Neural cell (in vitro differentiated cells): ENCODE measurements at regions not wholly inside any gene's neighbourhood (a gene's known extent, or its start where the extent isn't known, plus 50 kb on each side); places are given as distances from the start of the nearest gene placed in this dataset.

Experiments used
- H2AFZ ChIP-seq: fragments of 200-600, 300-800 bp; sonication (generic), shearing (Covaris generic); 2 replicates; pipeline ENCODE4 v1.6.0; 2014; ENCODE audit warnings: low read depth, mild to moderate bottlenecking, antibody characterized with exemption, low read length, moderate library complexity
- H3F3A ChIP-seq: fragments of 200-600 bp; shearing (Covaris generic); 2 replicates; pipeline ENCODE4 v1.6.1; 2016; ENCODE audit warnings: mild to moderate bottlenecking, moderate library complexity, mixed read lengths, antibody characterized with exemption, low read length; ENCODE audit not compliant: insufficient read depth, poor library complexity, severe bottlenecking
- H3K27ac ChIP-seq: fragments of 200-600, 300-800 bp; sonication (generic), shearing (Covaris generic); 2 replicates; pipeline ENCODE4 v1.5.1; 2014; ENCODE audit warnings: mild to moderate bottlenecking, low read length, moderate library complexity
- H3K27me3 ChIP-seq: fragments of 300-800, 200-600 bp; sonication (generic), shearing (Covaris generic); 2 replicates; pipeline ENCODE4 v1.6.0; 2014; ENCODE audit warnings: mild to moderate bottlenecking, low read depth, low read length, moderate library complexity; ENCODE audit not compliant: insufficient read depth
- H3K36me3 ChIP-seq: fragments of 300-800, 200-600 bp; sonication (generic), shearing (Covaris generic); 2 replicates; pipeline ENCODE4 v1.5.1; 2014; ENCODE audit warnings: mild to moderate bottlenecking, antibody characterized with exemption, low read length, moderate library complexity; ENCODE audit not compliant: insufficient read depth
- H3K4me2 ChIP-seq: fragments of 300-800, 200-600 bp; sonication (generic), shearing (Covaris generic); 2 replicates; pipeline ENCODE4 v1.6.0; 2014; ENCODE audit warnings: mild to moderate bottlenecking, low read length
- H3K4me3 ChIP-seq: fragments of 300-800, 200-600 bp; sonication (generic), shearing (Covaris generic); 2 replicates; pipeline ENCODE4 v1.5.1; 2014; ENCODE audit warnings: mild to moderate bottlenecking, low read length, moderate library complexity
- H3K79me2 ChIP-seq: fragments of 200-600 bp; shearing (Covaris generic); replicated peaks from 2 replicates; pipeline ENCODE4 v1.6.0; 2014; ENCODE audit warnings: mild to moderate bottlenecking, low read length, moderate library complexity; ENCODE audit not compliant: insufficient read depth
- H3K9ac ChIP-seq: fragments of 300-800, 200-600 bp; sonication (generic), shearing (Covaris generic); 2 replicates; pipeline ENCODE4 v1.6.1; 2016; ENCODE audit warnings: mild to moderate bottlenecking, low read length, mixed read lengths
- H3K9me2 ChIP-seq: fragments of 200-600 bp; shearing (Covaris generic); 2 replicates; pipeline ENCODE4 v1.6.1; 2016; ENCODE audit warnings: mild to moderate bottlenecking, low read length, mixed read lengths; ENCODE audit not compliant: insufficient read depth
- H3K9me3 ChIP-seq: fragments of 200-600, 300-800 bp; sonication (generic), shearing (Covaris generic); 2 replicates; pipeline ENCODE4 v1.6.1; 2016; ENCODE audit warnings: mild to moderate bottlenecking, mixed run types, low read length, moderate library complexity, mixed read lengths
- H4K20me1 ChIP-seq: fragments of 200-600 bp; shearing (Covaris generic); 2 replicates; pipeline ENCODE4 v1.6.1; 2016; ENCODE audit warnings: mild to moderate bottlenecking, mixed run types; ENCODE audit not compliant: insufficient read depth
- EP300 ChIP-seq: fragments of 450-650 bp; conservative IDR thresholded peaks from 2 replicates; pipeline ENCODE4 v1.6.1; 2014; ENCODE audit warnings: antibody characterized with exemption, mild to moderate bottlenecking, moderate library complexity; ENCODE audit not compliant: poor library complexity, severe bottlenecking
- EZH2 ChIP-seq: fragments of 200-600, 300-800 bp; shearing (Covaris generic), sonication (generic); IDR thresholded peaks from 2 replicates; pipeline ENCODE4 v1.6.1; 2014; ENCODE audit warnings: antibody characterized with exemption, low read length, borderline replicate concordance, mild to moderate bottlenecking; ENCODE audit not compliant: insufficient read depth, poor library complexity, severe bottlenecking
- MXI1 ChIP-seq: fragments of 450-650 bp; conservative IDR thresholded peaks from 2 replicates; pipeline ENCODE4 v1.6.1; 2014; ENCODE audit warnings: antibody characterized with exemption, mild to moderate bottlenecking; ENCODE audit not compliant: poor library complexity, severe bottlenecking
- POLR2AphosphoS5 ChIP-seq: IDR thresholded peaks from 2 replicates; pipeline ENCODE4 v1.6.1; 2012
- RAD21 ChIP-seq: fragments of 450-650 bp; conservative IDR thresholded peaks from 2 replicates; pipeline ENCODE4 v1.6.1; 2014; ENCODE audit warnings: antibody characterized with exemption, mild to moderate bottlenecking, moderate library complexity
- SMC3 ChIP-seq: fragments of 450-650 bp; conservative IDR thresholded peaks from 2 replicates; pipeline ENCODE4 v1.6.1; 2014; ENCODE audit warnings: antibody characterized with exemption, mild to moderate bottlenecking, moderate library complexity; ENCODE audit not compliant: poor library complexity
- TAF1 ChIP-seq: IDR thresholded peaks from 2 replicates; pipeline ENCODE4 v1.6.1; 2012; ENCODE audit warnings: low read depth
- TF ChIP-seq, protein P1 (sequence below): fragments of 450-650 bp; IDR thresholded peaks from 2 replicates; pipeline ENCODE4 v1.5.1; 2014; ENCODE audit warnings: antibody characterized with exemption, mild to moderate bottlenecking, moderate library complexity; ENCODE audit not compliant: poor library complexity, severe bottlenecking
- TF ChIP-seq, protein P2 (sequence below): IDR thresholded peaks from 2 replicates; pipeline ENCODE4 v1.6.1; 2012; ENCODE audit warnings: borderline replicate concordance

DNA sequence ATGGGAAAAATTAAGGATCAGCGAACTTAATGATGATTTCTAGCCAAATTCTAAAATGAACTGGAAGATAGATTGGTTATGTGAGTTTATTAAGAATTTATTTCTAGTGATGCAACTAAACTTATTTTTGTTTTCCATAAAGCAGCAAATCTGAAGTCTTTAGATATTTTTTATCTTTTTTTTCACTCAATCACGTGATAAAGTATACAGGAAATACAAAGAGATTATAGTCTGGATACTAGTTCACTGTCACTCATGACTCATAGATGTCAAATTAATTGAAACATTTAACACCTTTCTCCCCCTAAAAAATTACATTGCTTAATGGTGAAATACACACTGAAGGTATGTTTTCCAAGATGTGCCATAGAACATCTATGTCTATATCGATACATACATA is 416.9 kb downstream of the TUSC7 start:
- TF ChIP-seq EZH2 (no peak), TAF1 (no peak), POLR2AphosphoS5 (no peak), MXI1 (no peak), EP300 (no peak)
- TF ChIP-seq, protein P1, sequence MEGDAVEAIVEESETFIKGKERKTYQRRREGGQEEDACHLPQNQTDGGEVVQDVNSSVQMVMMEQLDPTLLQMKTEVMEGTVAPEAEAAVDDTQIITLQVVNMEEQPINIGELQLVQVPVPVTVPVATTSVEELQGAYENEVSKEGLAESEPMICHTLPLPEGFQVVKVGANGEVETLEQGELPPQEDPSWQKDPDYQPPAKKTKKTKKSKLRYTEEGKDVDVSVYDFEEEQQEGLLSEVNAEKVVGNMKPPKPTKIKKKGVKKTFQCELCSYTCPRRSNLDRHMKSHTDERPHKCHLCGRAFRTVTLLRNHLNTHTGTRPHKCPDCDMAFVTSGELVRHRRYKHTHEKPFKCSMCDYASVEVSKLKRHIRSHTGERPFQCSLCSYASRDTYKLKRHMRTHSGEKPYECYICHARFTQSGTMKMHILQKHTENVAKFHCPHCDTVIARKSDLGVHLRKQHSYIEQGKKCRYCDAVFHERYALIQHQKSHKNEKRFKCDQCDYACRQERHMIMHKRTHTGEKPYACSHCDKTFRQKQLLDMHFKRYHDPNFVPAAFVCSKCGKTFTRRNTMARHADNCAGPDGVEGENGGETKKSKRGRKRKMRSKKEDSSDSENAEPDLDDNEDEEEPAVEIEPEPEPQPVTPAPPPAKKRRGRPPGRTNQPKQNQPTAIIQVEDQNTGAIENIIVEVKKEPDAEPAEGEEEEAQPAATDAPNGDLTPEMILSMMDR: no peak
- H3K36me3 ChIP-seq: no peaks in the 10 kb centered on the region
- H3K79me2 ChIP-seq: no peaks in the 10 kb centered on the region
- no peaks in the 10 kb centered on the region for H3F3A ChIP-seq
- H4K20me1 ChIP-seq: no peaks in the 10 kb centered on the region
- no peaks in the 10 kb centered on the region for H3K27me3 ChIP-seq
- H3K27ac ChIP-seq: no peak overlapping the region
- H3K9me2 ChIP-seq: no peaks in the 10 kb centered on the region
- H3K9ac ChIP-seq: no peak overlapping the region
- H3K9me3 ChIP-seq: no peaks in the 10 kb centered on the region
- no peak overlapping the region for H3K4me3 ChIP-seq
- H2AFZ ChIP-seq: no peak overlapping the region
- no peak overlapping the region for H3K4me2 ChIP-seq

DNA sequence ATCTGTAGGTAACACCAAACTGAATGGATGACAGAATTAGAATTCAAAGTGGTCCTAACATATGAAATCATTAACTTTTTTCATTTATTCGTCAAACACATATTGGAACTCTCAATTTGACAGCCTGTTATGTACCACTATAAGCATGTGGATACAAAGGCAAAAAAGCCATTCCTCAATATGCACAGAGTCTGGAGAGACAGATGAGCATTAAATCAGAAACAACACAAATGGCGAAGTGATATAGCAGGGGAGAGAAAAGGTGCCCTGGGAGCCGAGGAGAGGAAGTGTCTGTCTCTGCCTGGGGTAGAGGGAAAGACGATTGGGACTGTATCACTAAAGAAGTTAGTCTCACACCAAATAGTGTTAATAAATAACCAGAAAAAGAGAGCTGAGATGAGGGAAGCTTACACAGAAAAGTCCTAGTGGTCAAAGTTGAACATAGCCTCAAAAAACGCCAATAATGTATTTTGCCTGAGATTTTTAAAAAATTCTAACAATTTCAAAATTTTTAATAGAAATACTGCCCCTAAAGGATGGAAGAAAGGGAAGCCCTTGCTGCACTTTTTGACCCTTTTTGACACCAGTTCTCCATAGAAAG is 417.5 kb downstream of the TUSC7 start:
- Histone ChIP-seq H3K4me2 (no peak overlapping the region), H3K36me3 (no peaks in the 10 kb centered on the region), H3K9me2 (no peaks in the 10 kb centered on the region), H3K79me2 (no peaks in the 10 kb centered on the region), H4K20me1 (no peaks in the 10 kb centered on the region), H3F3A (no peaks in the 10 kb centered on the region), H3K9me3 (no peaks in the 10 kb centered on the region), H3K27ac (no peak overlapping the region), H3K4me3 (no peak overlapping the region), H3K9ac (no peak overlapping the region), H3K27me3 (no peaks in the 10 kb centered on the region), H2AFZ (no peak overlapping the region)
- TF ChIP-seq MXI1 (no peak), EZH2 (no peak), SMC3 (no peak), RAD21 (no peak), EP300 (no peak), POLR2AphosphoS5 (no peak)
- TF ChIP-seq, protein P2, sequence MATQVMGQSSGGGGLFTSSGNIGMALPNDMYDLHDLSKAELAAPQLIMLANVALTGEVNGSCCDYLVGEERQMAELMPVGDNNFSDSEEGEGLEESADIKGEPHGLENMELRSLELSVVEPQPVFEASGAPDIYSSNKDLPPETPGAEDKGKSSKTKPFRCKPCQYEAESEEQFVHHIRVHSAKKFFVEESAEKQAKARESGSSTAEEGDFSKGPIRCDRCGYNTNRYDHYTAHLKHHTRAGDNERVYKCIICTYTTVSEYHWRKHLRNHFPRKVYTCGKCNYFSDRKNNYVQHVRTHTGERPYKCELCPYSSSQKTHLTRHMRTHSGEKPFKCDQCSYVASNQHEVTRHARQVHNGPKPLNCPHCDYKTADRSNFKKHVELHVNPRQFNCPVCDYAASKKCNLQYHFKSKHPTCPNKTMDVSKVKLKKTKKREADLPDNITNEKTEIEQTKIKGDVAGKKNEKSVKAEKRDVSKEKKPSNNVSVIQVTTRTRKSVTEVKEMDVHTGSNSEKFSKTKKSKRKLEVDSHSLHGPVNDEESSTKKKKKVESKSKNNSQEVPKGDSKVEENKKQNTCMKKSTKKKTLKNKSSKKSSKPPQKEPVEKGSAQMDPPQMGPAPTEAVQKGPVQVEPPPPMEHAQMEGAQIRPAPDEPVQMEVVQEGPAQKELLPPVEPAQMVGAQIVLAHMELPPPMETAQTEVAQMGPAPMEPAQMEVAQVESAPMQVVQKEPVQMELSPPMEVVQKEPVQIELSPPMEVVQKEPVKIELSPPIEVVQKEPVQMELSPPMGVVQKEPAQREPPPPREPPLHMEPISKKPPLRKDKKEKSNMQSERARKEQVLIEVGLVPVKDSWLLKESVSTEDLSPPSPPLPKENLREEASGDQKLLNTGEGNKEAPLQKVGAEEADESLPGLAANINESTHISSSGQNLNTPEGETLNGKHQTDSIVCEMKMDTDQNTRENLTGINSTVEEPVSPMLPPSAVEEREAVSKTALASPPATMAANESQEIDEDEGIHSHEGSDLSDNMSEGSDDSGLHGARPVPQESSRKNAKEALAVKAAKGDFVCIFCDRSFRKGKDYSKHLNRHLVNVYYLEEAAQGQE: no peak
- TF ChIP-seq, protein P1: no peak
